Muscle of back (tissue), 3 donors: ENCODE measurements at regions not wholly inside any gene's neighbourhood (a gene's known extent, or its start where the extent isn't known, plus 50 kb on each side); places are given as distances from the start of the nearest gene placed in this dataset.
"Not testable (repeated sequence)": the region's sequence is repeated elsewhere in the genome, so short reads cannot be mapped to it uniquely, and the experiment has no call there.

ENCODE experiments used
- DNase-seq, 3 donors: peaks; one replicate each; pipeline versions ENCODE4 v3.0.0 to v3.0.0-alpha.2; 2013

GRCh38 chr6:144613859-144614258 is 328.7 kb downstream of the UTRN start:
- no peak for DNase-seq

GRCh38 chr6:144615870-144616269 is 330.7 kb downstream of the UTRN start:
- no peak for DNase-seq

DNA sequence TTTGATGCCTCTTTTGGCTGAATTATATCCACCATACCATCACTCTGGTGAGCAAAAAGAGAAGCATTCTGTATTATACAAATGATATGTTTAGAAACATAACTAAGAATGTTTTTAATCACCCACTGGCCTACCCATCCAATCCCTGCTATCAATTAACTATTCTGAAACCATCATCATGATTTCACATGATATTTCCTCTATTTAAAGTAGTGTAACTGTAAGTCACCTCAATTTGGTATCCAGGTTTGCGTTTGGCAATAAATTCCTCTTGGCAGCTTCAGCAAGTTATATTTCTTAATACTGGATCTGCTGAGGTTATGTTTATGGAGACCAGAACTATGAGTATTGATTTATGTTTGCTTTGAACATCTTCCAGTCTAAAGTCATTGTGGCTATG is 332.1 kb downstream of the UTRN start:
- DNase-seq, result no peak

- DNase-seq, result no peak
Measured at GRCh38 chr6:144617708-144618107, 332.6 kb downstream of the UTRN start.

DNA sequence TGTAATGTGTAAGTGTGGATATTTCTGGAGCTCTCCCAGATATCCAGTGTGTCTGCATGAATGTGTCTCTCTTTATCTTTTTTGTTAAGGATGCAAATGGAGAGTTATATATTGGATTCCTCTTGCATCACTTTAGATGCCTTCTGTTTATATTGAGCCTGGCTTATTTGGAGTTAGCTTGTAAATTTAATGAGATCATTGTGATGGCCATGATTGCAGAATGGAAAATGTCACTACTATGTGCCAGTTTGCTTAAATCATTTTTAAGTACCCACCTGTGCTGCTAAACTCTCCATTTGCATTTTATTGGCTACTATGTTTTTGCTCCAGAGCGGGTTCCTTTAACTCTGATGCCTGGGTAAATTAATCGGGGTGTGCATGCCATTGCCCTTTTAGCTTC is 334.8 kb downstream of the UTRN start:
- DNase-seq, result no peak

GRCh38 chr6:144621332-144621731 is 336.2 kb downstream of the UTRN start:
- no peak for DNase-seq

GRCh38 chr6:144624246-144624645 is 339.1 kb downstream of the UTRN start:
- DNase-seq, result no peak

DNA sequence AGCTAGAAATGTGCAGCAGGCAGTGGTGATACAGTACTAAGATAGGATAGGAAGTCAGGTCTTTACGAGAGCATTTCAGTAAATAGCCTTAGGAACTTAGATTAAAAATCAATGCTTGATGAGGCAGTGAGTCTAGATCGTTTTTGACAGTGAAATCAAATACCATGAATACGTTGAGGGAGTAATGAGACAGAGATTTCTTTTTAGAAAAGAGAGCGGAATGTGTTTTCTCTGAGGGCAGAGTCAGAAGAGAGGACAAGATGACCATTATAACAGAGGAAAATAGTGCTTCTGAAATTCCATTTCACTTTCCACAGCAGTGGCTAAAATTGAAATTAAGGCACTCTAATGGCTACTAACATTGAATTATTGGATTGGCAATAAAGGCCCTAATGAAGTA is 339.6 kb downstream of the UTRN start:
- no peak for DNase-seq

DNA sequence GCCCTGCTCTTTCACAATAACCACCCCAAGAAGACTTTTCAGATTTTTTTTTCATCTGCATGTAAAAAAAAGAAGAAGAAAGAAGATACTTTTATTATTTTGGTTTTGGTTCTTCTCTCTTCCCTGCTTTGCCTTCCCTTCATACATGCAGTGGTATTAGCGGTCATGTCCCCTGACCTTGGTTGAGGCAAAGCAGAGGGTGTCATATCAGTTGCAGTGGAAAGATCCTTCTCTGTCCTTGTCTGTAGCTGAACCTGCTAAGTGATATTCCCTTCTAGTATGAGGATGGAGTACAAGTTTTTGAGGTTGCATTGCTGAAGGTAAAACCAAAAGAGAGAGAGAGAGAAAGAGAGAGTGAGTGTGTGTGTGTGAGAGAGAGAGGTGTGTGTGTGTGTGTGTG is 345.7 kb downstream of the UTRN start:
- no peak for DNase-seq

DNA sequence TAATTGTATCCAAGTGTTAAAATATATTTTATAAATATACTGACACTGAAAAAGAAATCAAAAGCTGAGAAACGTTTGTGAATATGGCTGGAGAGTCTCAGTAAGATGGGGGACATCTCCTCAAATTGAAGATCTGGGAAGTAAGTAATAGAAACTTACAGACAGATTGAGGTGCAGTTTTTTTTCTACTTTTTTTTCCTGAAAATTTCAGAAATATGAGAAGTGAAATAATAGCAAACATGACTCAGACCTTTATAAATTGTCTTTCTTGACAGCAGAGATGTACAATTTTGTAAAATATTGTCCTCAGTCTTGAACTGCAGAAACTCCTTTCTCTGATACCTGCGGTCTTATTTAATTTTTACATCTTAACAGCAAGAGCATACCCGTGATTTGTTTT is 347.1 kb downstream of the UTRN start:
- no peak for DNase-seq

- no peak for DNase-seq
Measured at GRCh38 chr6:144633886-144634285, 348.8 kb downstream of the UTRN start.

DNA sequence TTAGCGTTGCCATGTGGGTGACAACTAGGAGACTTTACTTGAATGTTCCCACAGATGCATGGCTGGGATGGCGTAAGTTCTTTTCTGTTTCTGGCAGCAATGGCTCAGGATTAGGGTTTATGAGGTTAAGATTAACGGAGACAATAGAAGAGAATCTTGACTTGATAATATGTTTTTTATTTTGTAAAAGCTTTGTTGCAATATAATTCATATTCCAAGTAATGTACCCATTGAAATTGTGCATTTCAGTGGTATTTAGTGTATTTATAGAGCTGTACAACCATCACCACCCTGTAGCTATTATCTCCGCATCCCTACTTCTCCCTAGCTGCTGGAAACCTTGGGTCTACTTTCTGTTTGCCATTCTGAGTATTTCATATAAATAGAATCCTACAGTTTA is 349.2 kb downstream of the UTRN start:
- DNase-seq, result no peak

DNA sequence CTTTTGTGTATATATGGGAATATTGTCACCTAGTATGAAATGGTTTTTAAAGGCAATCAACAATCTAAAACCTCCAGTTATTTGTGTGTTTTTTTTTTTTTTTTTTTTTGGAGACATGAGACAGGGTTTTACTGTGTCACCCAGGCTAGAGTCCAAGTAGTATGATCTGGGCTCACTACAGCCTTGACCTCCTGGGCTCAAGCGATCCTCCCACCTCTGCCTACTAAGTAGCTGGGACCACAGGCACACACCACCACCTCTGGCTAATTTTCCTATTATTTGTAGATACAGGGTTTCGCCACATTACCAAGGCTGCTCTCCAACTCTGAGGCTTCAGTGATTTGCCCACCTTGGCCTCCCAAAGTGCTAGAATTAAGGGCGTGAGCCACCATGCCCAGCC is 349.9 kb downstream of the UTRN start:
- no peak for DNase-seq

DNA sequence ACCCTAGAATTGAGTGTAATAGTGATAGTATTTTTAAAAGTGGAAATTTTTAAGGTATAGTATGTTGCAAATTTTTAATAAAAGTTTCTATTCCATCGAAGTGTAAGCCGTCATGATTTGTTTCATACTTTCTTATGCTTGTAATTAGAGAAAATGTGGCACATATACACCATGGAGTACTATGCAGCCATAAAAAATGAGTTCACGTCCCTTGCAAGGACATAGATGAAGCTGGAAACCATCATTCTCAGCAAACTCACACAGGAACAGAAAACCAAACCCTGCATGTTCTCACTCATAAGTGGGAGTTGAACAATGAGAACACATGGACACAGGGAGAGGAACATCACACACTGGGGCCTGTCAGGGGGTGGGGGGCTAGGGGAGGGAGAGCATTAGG is 350.9 kb downstream of the UTRN start:
- DNase-seq, result not testable (repeated sequence)

- no peak for DNase-seq
Measured at GRCh38 chr6:144637541-144637940, 352.4 kb downstream of the UTRN start.

GRCh38 chr6:144639654-144640053 is 354.5 kb downstream of the UTRN start:
- DNase-seq, result no peak

DNA sequence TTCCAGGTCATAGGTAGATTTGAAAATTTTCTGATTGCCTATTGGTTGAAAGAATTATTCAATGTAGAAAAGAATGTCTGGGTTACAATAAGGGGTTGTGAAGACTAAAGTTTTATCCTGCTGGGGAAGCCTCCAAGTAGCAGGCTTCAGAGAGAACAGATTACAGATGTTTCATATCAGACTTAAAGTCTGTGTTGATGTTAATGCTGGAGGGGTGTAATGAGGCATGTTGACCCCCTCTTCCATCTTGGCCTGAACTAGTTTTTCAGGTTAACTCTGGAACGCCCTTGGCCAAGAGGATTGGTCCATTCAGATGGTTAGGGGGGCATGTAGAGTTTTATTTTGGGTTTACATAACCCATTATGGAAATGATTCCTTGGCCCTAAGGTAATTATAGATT is 356.2 kb downstream of the UTRN start:
- no peak for DNase-seq

DNA sequence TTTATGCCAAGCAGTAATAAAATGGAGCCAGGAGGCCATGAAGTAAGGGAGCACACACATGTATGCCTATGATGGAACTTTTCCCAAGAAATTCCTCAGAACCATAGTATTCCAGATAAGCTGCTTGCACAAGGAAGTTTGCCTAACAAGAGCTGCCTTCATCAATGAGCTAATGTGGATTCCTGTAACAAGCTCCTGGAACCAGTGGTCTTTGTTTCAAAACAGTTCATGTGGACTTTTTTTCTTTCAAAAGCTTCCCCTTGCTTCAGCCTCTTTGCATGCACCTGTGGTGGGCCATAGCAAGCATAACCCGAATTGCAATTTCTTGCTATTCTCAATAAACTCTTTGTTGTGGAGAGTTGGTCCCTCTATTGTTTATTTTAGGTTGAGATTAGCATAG is 359.6 kb downstream of the UTRN start:
- DNase-seq, result no peak

DNA sequence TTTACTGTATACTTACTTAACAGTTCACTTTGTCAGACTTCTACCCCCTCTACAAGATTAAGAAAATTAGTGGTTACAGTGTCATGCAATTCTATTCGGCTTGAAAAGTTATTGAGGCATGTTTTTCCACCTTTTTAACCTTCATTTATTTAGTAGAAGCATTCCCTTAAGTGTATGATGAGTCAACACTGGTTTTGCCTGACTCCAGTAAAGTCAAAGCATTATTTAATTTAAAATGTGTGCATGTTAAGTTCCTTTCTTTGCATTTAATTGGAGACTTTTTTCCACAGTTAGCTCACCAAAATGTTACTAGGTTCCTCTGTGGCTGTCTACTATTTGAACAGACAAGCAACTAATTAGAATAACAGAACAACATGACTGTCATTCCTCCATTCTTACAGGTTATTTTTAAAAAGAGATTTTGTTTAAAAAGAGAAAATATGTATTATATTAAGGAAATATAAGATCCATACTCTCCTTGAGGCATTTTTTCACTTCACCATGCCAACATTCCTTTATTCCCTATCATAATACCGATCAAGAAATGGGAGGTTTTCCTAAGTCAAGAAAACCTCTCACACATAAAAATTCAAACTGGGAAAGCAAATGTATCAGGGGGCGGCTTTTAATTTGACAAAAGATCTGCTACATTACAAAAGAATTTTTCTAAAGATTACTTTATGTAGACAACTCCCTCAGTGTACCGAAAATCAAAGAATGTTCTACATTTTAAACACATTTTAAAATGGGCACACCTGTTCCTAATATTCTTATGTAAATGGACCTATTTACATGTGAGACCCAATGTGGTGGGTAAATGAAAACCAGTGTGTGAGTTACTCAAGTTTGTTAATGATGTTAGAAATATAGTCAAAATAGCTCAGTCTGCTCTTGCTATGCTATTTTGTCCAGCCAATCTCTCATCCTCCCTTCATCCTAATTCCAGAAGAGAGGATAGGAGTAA is 361.2 kb downstream of the UTRN start:
- DNase-seq, result no peak

GRCh38 chr6:144647406-144647964 is 362.4 kb downstream of the UTRN start:
- no peak for DNase-seq

DNA sequence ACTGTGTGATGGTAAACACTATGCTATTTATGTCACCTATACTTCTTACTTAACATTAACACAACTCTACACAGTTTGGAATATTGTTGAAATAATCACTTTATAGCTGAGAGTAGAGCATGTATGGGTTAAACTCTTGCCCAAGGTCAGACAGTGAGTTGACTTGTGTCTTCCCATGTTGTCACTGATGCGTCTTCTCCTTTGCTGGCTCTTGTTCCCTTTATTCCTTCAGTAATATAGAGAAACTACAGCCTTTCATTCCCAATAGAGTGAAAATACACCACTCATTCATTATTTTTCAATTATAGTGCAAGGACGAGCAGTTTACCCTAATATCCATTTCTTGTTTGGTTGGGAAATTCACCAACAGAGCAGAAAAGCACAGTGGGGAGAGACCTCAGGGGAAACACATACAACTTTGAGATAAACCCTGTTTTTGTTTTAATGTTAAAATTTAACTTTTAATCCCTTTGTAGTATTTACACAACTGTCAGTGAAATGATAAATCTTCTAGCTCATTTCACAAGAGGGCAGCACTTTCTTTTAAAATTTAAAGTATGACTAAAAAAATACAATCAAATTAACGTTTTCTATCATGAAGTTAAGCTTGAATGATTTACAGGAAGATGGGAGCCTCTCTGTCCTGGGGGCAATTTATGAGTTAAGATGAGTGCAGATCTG is 363.0 kb downstream of the UTRN start:
- no peak for DNase-seq

GRCh38 chr6:144649085-144649484 is 363.9 kb downstream of the UTRN start:
- DNase-seq, result no peak

- no peak for DNase-seq
Measured at GRCh38 chr6:144651234-144651633, 366.1 kb downstream of the UTRN start.
